Neuronal stem cell (in vitro differentiated cells): ENCODE measurements at regions not wholly inside any gene's neighbourhood (a gene's known extent, or its start where the extent isn't known, plus 50 kb on each side); places are given as distances from the start of the nearest gene placed in this dataset.

ENCODE experiments used
- DNase-seq: peaks from one replicate; pipeline ENCODE4 v3.0.0-alpha.2; 2013; ENCODE audit warnings: low spot score
- H2AFZ ChIP-seq: one replicate; pipeline ENCODE4 v1.6.1; 2013; ENCODE audit warnings: mild to moderate bottlenecking, low read length, inconsistent platforms
- H2AK5ac ChIP-seq: 2 replicates; pipeline ENCODE4 v1.6.1; 2013; ENCODE audit warnings: low read depth, mild to moderate bottlenecking, inconsistent platforms, low read length, moderate library complexity, mixed read lengths
- H2BK120ac ChIP-seq: 2 replicates; pipeline ENCODE4 v1.6.1; 2013; ENCODE audit warnings: low read depth, mild to moderate bottlenecking, inconsistent platforms, low read length, moderate library complexity, mixed read lengths
- H2BK12ac ChIP-seq: one replicate; pipeline ENCODE4 v1.6.1; 2013; ENCODE audit warnings: low read length, inconsistent platforms
- H2BK15ac ChIP-seq: 2 replicates; pipeline ENCODE4 v1.6.1; 2013; ENCODE audit warnings: mild to moderate bottlenecking, low read length, inconsistent platforms, mixed read lengths
- H2BK5ac ChIP-seq: one replicate; pipeline ENCODE4 v1.6.1; 2013; ENCODE audit warnings: inconsistent platforms, mild to moderate bottlenecking, low read length, moderate library complexity
- H3K14ac ChIP-seq: one replicate; pipeline ENCODE4 v1.6.1; 2013; ENCODE audit warnings: low read length, inconsistent platforms
- H3K18ac ChIP-seq: 2 replicates; pipeline ENCODE4 v1.6.1; 2013; ENCODE audit warnings: low read length, inconsistent platforms
- H3K23ac ChIP-seq: 2 replicates; pipeline ENCODE4 v1.6.1; 2013; ENCODE audit warnings: low read depth, mild to moderate bottlenecking, mixed read lengths, low read length, inconsistent platforms; ENCODE audit not compliant: poor library complexity
- H3K27ac ChIP-seq: replicated peaks from 3 replicates; pipeline ENCODE4 v1.5.1; 2013; ENCODE audit warnings: low read length, inconsistent platforms
- H3K27me3 ChIP-seq, 3 experiments: 2 replicates each; pipeline ENCODE4 v1.6.1; 2013; ENCODE audit warnings: low read length in 3 of 3, mild to moderate bottlenecking in 2 of 3, inconsistent platforms in 1 of 3, low read depth in 1 of 3, mixed read lengths in 1 of 3, moderate library complexity in 1 of 3; ENCODE audit not compliant: control insufficient read depth in 3 of 3, insufficient read depth in 3 of 3
- H3K36me3 ChIP-seq, 2 donors: replicated peaks in 1 of 2; 2 replicates each; pipeline ENCODE4 v1.6.1; 2013; ENCODE audit warnings: low read length in 2 of 2; ENCODE audit not compliant: control insufficient read depth in 2 of 2, insufficient read depth in 2 of 2
- H3K4ac ChIP-seq: 2 replicates; pipeline ENCODE4 v1.6.1; 2013; ENCODE audit warnings: inconsistent platforms, mild to moderate bottlenecking, low read length, moderate library complexity
- H3K4me1 ChIP-seq, 2 donors: 1 replicate in 1 of 2; 2 replicates in 1 of 2; pipeline ENCODE4 v1.6.1; 2013; ENCODE audit warnings: low read length in 2 of 2, low read depth in 1 of 2; ENCODE audit not compliant: control insufficient read depth in 2 of 2, insufficient read depth in 1 of 2
- H3K4me2 ChIP-seq: one replicate; pipeline ENCODE4 v1.6.1; 2013; ENCODE audit warnings: mild to moderate bottlenecking, low read length, inconsistent platforms; ENCODE audit not compliant: insufficient read depth, poor library complexity, severe bottlenecking
- H3K4me3 ChIP-seq, 2 donors: 2 replicates each; pipeline ENCODE4 v1.5.1; 2013; ENCODE audit warnings: low read length in 2 of 2, mild to moderate bottlenecking in 2 of 2, inconsistent platforms in 1 of 2, moderate library complexity in 1 of 2
- H3K79me1 ChIP-seq: one replicate; pipeline ENCODE4 v1.6.1; 2013; ENCODE audit warnings: low read depth, mild to moderate bottlenecking, inconsistent platforms, low read length, moderate library complexity
- H3K9ac ChIP-seq: one replicate; pipeline ENCODE4 v1.6.1; 2013; ENCODE audit warnings: mild to moderate bottlenecking, low read depth, low read length, inconsistent platforms; ENCODE audit not compliant: poor library complexity
- H3K9me3 ChIP-seq, 2 donors: replicated peaks in 1 of 2; 2 replicates each; pipeline versions ENCODE3 to v1.6.1; 2013; ENCODE audit warnings: low read length in 2 of 2, mild to moderate bottlenecking in 2 of 2, inconsistent platforms in 1 of 2, low read depth in 1 of 2, mixed read lengths in 1 of 2, moderate library complexity in 1 of 2; ENCODE audit not compliant: control insufficient read depth in 2 of 2, insufficient read depth in 1 of 2
- H4K8ac ChIP-seq: one replicate; pipeline ENCODE4 v1.6.1; 2013; ENCODE audit warnings: low read depth, mild to moderate bottlenecking, inconsistent platforms, low read length, moderate library complexity
- H4K91ac ChIP-seq: one replicate; pipeline ENCODE4 v1.6.1; 2013; ENCODE audit warnings: low read length, low read depth, mild to moderate bottlenecking, inconsistent platforms; ENCODE audit not compliant: poor library complexity

- Histone ChIP-seq H3K4me1 (no peaks in the 10 kb centered on the region), H2BK15ac (no peak overlapping the region), H2AK5ac (no peak overlapping the region), H3K14ac (no peak overlapping the region), H4K8ac (no peak overlapping the region), H3K27ac (no peak overlapping the region), H2BK5ac (no peak overlapping the region), H2BK120ac (no peak overlapping the region), H3K79me1 (no peaks in the 10 kb centered on the region), H2BK12ac (no peak overlapping the region), H3K9me3 (peaks cover 0 to 2% of the 10 kb centered on the region in 2 donors), H3K4me2 (no peak overlapping the region), H3K4ac (no peak overlapping the region), H3K23ac (no peak overlapping the region), H3K9ac (no peak overlapping the region), H3K36me3 (no peaks in the 10 kb centered on the region), H3K18ac (no peak overlapping the region), H2AFZ (no peak overlapping the region), H3K27me3 (no peaks in the 10 kb centered on the region), H3K4me3 (no peak overlapping the region), H4K91ac (no peak overlapping the region)
- DNase-seq: no peak
These were observed 392.7 kb upstream of the LRRC7 start for GRCh38 chr1:69175053-69175452.

DNA sequence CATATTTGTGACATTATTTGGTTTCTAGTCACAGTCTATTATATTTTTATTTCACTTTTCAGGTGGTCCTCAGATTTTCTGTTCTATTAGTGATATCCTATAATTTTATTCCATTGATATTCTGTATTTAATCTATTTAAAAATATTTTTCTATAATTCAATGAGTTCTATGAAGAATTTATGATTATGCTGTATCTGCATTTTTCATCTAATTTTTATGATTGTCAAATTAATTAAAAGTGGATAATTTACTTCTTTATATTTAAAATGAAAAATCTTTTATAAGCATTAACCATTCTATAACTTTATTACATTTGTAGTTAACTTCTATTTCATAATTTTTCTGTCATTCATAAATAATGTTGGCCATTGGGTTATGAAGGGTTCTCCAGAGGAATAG is 387.4 kb upstream of the LRRC7 start:
- no peak overlapping the region for H2BK120ac ChIP-seq
- no peak overlapping the region for H3K4ac ChIP-seq
- no peaks in the 10 kb centered on the region for H3K27me3 ChIP-seq
- no peak overlapping the region for H2AFZ ChIP-seq
- no peak overlapping the region for H3K27ac ChIP-seq
- H2BK12ac ChIP-seq: no peak overlapping the region
- H3K9me3 ChIP-seq: no peaks in the 10 kb centered on the region
- H3K4me2 ChIP-seq: no peak overlapping the region
- no peak overlapping the region for H4K8ac ChIP-seq
- H3K4me3 ChIP-seq: no peak overlapping the region
- H3K79me1 ChIP-seq: no peaks in the 10 kb centered on the region
- H3K18ac ChIP-seq: no peak overlapping the region
- H2BK15ac ChIP-seq: no peak overlapping the region
- H2BK5ac ChIP-seq: no peak overlapping the region
- H3K9ac ChIP-seq: no peak overlapping the region
- no peak overlapping the region for H2AK5ac ChIP-seq
- no peak for DNase-seq
- no peaks in the 10 kb centered on the region for H3K4me1 ChIP-seq
- no peaks in the 10 kb centered on the region for H3K36me3 ChIP-seq
- H3K14ac ChIP-seq: no peak overlapping the region
- no peak overlapping the region for H4K91ac ChIP-seq
- H3K23ac ChIP-seq: no peak overlapping the region

GRCh38 chr1:69185378-69185777 is 382.3 kb upstream of the LRRC7 start:
- H3K18ac ChIP-seq: no peak overlapping the region
- H3K4me3 ChIP-seq: no peak overlapping the region
- no peak overlapping the region for H3K4me2 ChIP-seq
- H3K14ac ChIP-seq: no peak overlapping the region
- no peak overlapping the region for H2AFZ ChIP-seq
- H3K9ac ChIP-seq: no peak overlapping the region
- H2BK120ac ChIP-seq: no peak overlapping the region
- no peaks in the 10 kb centered on the region for H3K9me3 ChIP-seq
- no peak overlapping the region for H3K4ac ChIP-seq
- H3K79me1 ChIP-seq: no peaks in the 10 kb centered on the region
- H3K23ac ChIP-seq: no peak overlapping the region
- no peak overlapping the region for H4K8ac ChIP-seq
- H2BK12ac ChIP-seq: no peak overlapping the region
- no peak overlapping the region for H2AK5ac ChIP-seq
- no peak overlapping the region for H4K91ac ChIP-seq
- H3K4me1 ChIP-seq: no peaks in the 10 kb centered on the region
- no peak for DNase-seq
- no peak overlapping the region for H2BK5ac ChIP-seq
- H3K36me3 ChIP-seq: no peaks in the 10 kb centered on the region
- H3K27me3 ChIP-seq: no peaks in the 10 kb centered on the region
- H3K27ac ChIP-seq: no peak overlapping the region
- H2BK15ac ChIP-seq: no peak overlapping the region

DNA sequence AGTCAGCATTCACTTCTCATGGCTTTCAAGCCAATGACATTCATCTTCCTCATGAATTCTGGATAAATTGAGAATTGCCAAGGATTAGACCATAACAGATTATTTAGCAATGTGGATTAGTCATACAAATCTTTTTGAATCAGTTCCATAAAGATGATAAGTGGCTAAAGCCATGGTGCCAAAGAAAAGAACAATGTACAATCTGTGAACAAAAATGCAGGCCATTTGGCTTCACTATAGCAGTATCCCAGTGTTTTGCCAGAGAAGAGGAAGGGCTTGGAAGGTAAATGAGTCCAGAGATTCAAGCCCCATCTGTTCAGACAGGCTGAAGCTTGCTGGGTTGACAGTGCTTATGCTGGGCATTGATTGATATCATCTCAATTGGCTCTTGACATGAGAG is 376.4 kb upstream of the LRRC7 start:
- H3K4me3 ChIP-seq: no peak overlapping the region
- no peak overlapping the region for H3K27ac ChIP-seq
- no peak overlapping the region for H2BK5ac ChIP-seq
- H3K4me1 ChIP-seq: no peaks in the 10 kb centered on the region
- H2AK5ac ChIP-seq: no peak overlapping the region
- no peaks in the 10 kb centered on the region for H3K79me1 ChIP-seq
- no peaks in the 10 kb centered on the region for H3K36me3 ChIP-seq
- H3K4ac ChIP-seq: no peak overlapping the region
- H2BK12ac ChIP-seq: no peak overlapping the region
- no peak overlapping the region for H3K4me2 ChIP-seq
- no peak overlapping the region for H3K18ac ChIP-seq
- no peak overlapping the region for H4K8ac ChIP-seq
- H3K27me3 ChIP-seq: no peaks in the 10 kb centered on the region
- no peak for DNase-seq
- H3K9ac ChIP-seq: no peak overlapping the region
- no peak overlapping the region for H2BK120ac ChIP-seq
- H4K91ac ChIP-seq: no peak overlapping the region
- H3K9me3 ChIP-seq: no peaks in the 10 kb centered on the region
- H2AFZ ChIP-seq: no peak overlapping the region
- H3K23ac ChIP-seq: no peak overlapping the region
- H3K14ac ChIP-seq: no peak overlapping the region
- no peak overlapping the region for H2BK15ac ChIP-seq
